ENCODE measurements at regions not wholly inside any gene's neighbourhood (a gene's known extent, or its start where the extent isn't known, plus 50 kb on each side); places are given as distances from the start of the nearest gene placed in this dataset.

DNA sequence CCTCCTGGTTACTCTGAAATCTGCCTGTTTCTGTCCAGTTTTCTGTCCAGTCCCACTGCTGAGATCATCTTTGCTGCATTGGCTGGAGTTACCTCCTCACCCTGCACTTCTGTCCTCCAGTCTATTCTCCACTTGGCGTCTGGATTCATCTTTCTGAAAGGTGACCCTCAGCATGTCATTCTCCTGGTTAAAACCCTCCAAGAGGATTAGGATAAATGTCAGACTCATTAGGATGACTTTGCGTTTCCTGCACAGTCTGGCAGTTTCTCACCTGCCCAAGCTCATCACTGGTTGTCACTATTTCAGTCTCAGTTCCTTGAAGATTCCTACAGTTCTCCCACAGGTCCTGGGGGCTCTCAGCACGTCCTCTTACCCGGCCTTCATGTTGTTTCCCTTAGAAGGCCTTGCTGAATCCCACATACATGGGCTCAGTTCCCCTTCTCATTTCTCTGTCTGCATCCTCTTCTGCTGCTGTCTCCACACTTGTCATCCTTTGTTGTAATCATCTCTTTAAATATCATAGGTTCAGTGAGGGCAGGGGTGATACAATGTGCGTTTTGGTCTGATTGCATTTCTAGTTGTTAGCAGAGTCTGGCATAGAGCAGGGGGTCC is 374.8 kb downstream of the QKI start:
- Histone ChIP-seq H3K4me1 (no peaks in the 10 kb centered on the region), H3K36me3 (no peaks in the 10 kb centered on the region), H3K27ac (no peak overlapping the region), H3K9me3 (no peaks in the 10 kb centered on the region), H3K27me3 (no peaks in the 10 kb centered on the region), H3K4me3 (no peak overlapping the region)
- intact Hi-C loops (cut with DNase I), result no loop called here
- no peak for DNase-seq (ENCODE audit: extremely low spot score in 2 of 2)
- no peak for TF ChIP-seq POLR2AphosphoS5 (IDR thresholded peaks at IDR 0.05; ENCODE audit: insufficient read depth in 1 of 2, low read depth in 1 of 2)
- TF ChIP-seq POLR2A (IDR thresholded peaks at IDR 0.05), result no peak
- TF ChIP-seq, protein P1, sequence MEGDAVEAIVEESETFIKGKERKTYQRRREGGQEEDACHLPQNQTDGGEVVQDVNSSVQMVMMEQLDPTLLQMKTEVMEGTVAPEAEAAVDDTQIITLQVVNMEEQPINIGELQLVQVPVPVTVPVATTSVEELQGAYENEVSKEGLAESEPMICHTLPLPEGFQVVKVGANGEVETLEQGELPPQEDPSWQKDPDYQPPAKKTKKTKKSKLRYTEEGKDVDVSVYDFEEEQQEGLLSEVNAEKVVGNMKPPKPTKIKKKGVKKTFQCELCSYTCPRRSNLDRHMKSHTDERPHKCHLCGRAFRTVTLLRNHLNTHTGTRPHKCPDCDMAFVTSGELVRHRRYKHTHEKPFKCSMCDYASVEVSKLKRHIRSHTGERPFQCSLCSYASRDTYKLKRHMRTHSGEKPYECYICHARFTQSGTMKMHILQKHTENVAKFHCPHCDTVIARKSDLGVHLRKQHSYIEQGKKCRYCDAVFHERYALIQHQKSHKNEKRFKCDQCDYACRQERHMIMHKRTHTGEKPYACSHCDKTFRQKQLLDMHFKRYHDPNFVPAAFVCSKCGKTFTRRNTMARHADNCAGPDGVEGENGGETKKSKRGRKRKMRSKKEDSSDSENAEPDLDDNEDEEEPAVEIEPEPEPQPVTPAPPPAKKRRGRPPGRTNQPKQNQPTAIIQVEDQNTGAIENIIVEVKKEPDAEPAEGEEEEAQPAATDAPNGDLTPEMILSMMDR (IDR thresholded peaks at IDR 0.05), result no peak

DNA sequence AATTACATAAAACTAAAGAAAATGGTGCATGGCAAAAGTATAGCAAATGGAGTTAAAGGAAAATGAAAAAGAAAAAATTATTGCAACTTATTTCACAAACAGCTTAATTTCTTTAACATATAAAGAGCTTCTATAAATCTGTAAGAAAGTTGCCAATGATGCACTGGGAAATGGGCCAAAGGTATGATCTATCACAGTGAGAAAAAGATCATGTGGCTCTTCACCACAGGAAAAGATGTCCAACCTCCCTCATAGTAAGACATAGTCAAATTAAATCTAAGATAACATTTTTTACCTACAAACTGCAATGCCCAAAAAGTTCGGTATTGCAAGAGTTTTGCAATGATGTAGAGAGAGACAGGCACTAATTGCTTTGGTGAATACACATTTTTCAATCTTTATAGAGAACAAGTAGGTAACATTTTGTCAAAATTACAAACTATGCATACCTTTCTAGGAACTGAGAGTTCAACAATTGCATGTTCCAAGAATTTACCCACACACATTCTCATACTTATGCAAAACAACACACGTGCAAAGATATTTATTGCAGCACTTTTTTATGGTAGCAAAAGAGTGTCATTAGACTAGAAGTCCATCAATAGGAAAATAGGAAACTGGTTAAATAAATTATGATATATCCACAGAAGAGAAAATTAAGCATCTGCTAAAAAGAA is 372.6 kb downstream of the QKI start:
- no peaks in the 10 kb centered on the region for H3K27me3 ChIP-seq
- no peak for DNase-seq (ENCODE audit: extremely low spot score in 2 of 2)
- no peak overlapping the region for H3K4me3 ChIP-seq
- no peak overlapping the region for H3K27ac ChIP-seq
- TF ChIP-seq, protein P1 (IDR thresholded peaks at IDR 0.05), result no peak
- no peak for TF ChIP-seq POLR2A (IDR thresholded peaks at IDR 0.05)
- no peak for TF ChIP-seq POLR2AphosphoS5 (IDR thresholded peaks at IDR 0.05; ENCODE audit: insufficient read depth in 1 of 2, low read depth in 1 of 2)
- H3K36me3 ChIP-seq, result no peaks in the 10 kb centered on the region
- no peaks in the 10 kb centered on the region for H3K9me3 ChIP-seq
- intact Hi-C loops (cut with DNase I), result no loop called here
- no peaks in the 10 kb centered on the region for H3K4me1 ChIP-seq

DNA sequence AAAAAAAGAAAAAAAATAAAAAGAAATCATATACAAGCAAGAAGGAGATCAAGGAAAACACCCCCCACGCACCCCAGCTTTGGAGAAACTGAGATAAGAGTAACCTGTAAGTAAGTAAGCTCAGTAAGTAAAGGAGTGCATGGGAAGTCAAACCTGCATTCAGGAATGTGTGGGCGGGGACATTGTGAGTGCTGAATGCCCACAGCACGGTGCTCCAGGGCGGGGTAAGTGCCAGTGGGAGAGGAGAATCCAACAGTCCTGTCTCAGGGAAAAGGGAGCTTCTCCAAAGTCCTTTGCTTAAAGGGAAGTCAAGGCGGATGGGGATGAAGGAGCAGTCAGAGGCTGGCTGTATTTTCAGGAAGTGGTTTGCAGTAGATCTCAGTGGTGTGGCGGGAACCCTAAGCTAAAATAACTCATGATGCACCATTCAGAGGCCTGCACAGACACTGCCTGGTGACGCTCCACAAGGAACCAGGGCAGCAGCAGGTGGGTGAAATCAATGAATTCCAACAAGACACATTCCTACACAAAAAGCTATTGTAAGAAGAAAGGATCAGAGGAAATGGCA is 368.0 kb downstream of the QKI start:
- TF ChIP-seq, protein P1 (IDR thresholded peaks at IDR 0.05), result no peak
- TF ChIP-seq POLR2AphosphoS5 (IDR thresholded peaks at IDR 0.05; ENCODE audit: insufficient read depth in 1 of 2, low read depth in 1 of 2) (no peak), POLR2A (IDR thresholded peaks at IDR 0.05) (no peak)
- DNase-seq (ENCODE audit: extremely low spot score in 2 of 2), result no peak
- intact Hi-C loops (cut with DNase I), result no loop called here
- Histone ChIP-seq H3K4me1 (no peaks in the 10 kb centered on the region), H3K4me3 (no peak overlapping the region), H3K9me3 (no peaks in the 10 kb centered on the region), H3K27me3 (no peaks in the 10 kb centered on the region), H3K27ac (no peak overlapping the region), H3K36me3 (no peaks in the 10 kb centered on the region)

DNA sequence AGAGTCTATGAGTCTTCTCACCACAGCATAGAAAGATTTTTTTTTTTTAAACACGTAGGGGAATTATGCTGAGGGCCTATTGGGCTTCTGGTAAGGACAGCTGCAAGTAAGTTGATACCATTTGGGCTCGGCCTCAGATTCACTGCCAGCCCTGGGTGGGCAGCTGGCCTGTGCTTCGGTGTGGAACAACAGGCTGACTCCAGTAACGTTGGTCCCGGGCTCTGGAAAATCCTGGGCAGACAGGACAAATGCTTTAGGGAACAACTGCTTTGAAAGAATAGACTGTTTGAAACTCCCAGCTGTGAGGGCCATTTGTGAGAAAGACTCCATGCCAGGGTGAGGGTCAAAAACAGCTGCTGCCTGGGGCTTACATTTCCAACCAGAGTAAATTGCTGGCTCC is 366.5 kb downstream of the QKI start:
- no peak for DNase-seq (ENCODE audit: extremely low spot score in 2 of 2)
- intact Hi-C loops (cut with DNase I), result no loop called here

More for the DNA sequence above, 366.5 kb downstream of the QKI start:
- no peaks in the 10 kb centered on the region for H3K36me3 ChIP-seq
- no peaks in the 10 kb centered on the region for H3K9me3 ChIP-seq
- TF ChIP-seq, protein P1 (IDR thresholded peaks at IDR 0.05), result no peak
- TF ChIP-seq POLR2AphosphoS5 (IDR thresholded peaks at IDR 0.05; ENCODE audit: insufficient read depth in 1 of 2, low read depth in 1 of 2), result no peak
- no peak for TF ChIP-seq POLR2A (IDR thresholded peaks at IDR 0.05)
- H3K4me1 ChIP-seq, result no peaks in the 10 kb centered on the region
- H3K27ac ChIP-seq, result no peak overlapping the region
- no peaks in the 10 kb centered on the region for H3K27me3 ChIP-seq
- no peak overlapping the region for H3K4me3 ChIP-seq
